Suprapubic skin (tissue), 3 donors: ENCODE measurements at regions not wholly inside any gene's neighbourhood (a gene's known extent, or its start where the extent isn't known, plus 50 kb on each side); places are given as distances from the start of the nearest gene placed in this dataset.
"Not testable (repeated sequence)": the region's sequence is repeated elsewhere in the genome, so short reads cannot be mapped to it uniquely, and the experiment has no call there.

ENCODE experiments used
- POLR2A ChIP-seq, 2 donors: fragments of 450-650 bp; IDR thresholded peaks; one replicate each; pipeline ENCODE4 v1.6.1; 2017; ENCODE audit warnings: antibody characterized with exemption in 2 of 2, mild to moderate bottlenecking in 2 of 2, moderate library complexity in 2 of 2
- TF ChIP-seq, protein P1 (sequence below), 2 donors: fragments of 200-600 bp in 1 of 2; fragments of 450-650 bp in 1 of 2; sonication (generic) in 1 of 2; IDR thresholded peaks; one replicate each; pipeline ENCODE4 v1.5.1; 2016 to 2019; ENCODE audit warnings: antibody characterized with exemption in 2 of 2, mild to moderate bottlenecking in 1 of 2, moderate library complexity in 1 of 2

DNA sequence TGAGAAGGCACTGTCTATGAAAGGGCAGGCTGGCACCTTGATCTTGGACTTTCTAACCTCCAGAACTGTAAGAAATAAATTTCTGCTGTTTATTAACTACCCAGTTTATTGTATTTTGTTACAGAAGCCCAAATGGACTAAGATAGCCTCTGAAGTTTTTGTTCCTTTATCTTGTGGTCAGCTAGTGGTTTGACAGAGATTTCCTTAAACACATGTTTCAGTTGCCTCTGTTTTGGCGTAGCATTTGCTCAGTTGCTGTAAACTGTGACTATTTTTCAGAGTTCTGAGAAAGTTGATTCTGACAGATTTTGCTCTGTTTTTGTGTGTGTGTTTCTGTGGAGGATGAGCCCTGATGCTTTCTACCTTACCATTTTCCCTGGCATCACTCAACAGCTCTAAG, 119.0 kb downstream of the SPATA31A1 start:
- TF ChIP-seq, protein P1, sequence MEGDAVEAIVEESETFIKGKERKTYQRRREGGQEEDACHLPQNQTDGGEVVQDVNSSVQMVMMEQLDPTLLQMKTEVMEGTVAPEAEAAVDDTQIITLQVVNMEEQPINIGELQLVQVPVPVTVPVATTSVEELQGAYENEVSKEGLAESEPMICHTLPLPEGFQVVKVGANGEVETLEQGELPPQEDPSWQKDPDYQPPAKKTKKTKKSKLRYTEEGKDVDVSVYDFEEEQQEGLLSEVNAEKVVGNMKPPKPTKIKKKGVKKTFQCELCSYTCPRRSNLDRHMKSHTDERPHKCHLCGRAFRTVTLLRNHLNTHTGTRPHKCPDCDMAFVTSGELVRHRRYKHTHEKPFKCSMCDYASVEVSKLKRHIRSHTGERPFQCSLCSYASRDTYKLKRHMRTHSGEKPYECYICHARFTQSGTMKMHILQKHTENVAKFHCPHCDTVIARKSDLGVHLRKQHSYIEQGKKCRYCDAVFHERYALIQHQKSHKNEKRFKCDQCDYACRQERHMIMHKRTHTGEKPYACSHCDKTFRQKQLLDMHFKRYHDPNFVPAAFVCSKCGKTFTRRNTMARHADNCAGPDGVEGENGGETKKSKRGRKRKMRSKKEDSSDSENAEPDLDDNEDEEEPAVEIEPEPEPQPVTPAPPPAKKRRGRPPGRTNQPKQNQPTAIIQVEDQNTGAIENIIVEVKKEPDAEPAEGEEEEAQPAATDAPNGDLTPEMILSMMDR (IDR thresholded peaks at IDR 0.05) = not testable (repeated sequence)
- not testable (repeated sequence) for TF ChIP-seq POLR2A (IDR thresholded peaks at IDR 0.05)
